ENCODE measurements at regions not wholly inside any gene's neighbourhood (a gene's known extent, or its start where the extent isn't known, plus 50 kb on each side); places are given as distances from the start of the nearest gene placed in this dataset.

DNA sequence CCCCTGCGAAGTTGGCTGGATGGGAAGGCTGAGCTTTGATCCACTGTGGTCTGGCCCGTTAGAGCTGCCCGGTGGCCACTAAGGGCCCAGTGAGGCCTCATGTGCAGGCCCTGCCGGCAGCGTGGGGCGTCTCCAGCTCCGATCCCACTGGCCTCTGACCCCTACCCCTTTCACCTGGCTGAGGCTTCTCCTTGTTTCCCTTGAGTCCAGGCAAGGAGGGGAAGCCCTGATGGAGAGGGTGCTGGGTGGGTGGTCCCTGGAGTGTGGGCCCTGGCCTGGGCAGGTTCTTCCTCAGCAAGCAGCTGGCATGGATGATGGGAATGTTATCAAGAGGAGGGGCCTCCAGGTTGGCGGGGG, 356.8 kb downstream of the SEC14L1 start:
- TF ChIP-seq, protein P1, sequence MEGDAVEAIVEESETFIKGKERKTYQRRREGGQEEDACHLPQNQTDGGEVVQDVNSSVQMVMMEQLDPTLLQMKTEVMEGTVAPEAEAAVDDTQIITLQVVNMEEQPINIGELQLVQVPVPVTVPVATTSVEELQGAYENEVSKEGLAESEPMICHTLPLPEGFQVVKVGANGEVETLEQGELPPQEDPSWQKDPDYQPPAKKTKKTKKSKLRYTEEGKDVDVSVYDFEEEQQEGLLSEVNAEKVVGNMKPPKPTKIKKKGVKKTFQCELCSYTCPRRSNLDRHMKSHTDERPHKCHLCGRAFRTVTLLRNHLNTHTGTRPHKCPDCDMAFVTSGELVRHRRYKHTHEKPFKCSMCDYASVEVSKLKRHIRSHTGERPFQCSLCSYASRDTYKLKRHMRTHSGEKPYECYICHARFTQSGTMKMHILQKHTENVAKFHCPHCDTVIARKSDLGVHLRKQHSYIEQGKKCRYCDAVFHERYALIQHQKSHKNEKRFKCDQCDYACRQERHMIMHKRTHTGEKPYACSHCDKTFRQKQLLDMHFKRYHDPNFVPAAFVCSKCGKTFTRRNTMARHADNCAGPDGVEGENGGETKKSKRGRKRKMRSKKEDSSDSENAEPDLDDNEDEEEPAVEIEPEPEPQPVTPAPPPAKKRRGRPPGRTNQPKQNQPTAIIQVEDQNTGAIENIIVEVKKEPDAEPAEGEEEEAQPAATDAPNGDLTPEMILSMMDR (IDR thresholded peaks at IDR 0.05): no peak
- no peak for TF ChIP-seq POLR2AphosphoS5 (IDR thresholded peaks at IDR 0.05)

Measured in upper lobe of left lung (tissue), 4 donors.